B cell (primary cell): ENCODE measurements at regions not wholly inside any gene's neighbourhood (a gene's known extent, or its start where the extent isn't known, plus 50 kb on each side); places are given as distances from the start of the nearest gene placed in this dataset.

ENCODE experiments used
- ATAC-seq: fragments of 200-7000 bp; cut with Tn5 transposase; one replicate; pipeline ENCODE4 v1.10.0; 2021; ENCODE audit warnings: low read depth, mild to moderate bottlenecking, moderate number of reproducible peaks, moderate library complexity
- CTCF ChIA-PET: fragments of 350-600 bp; sonication (Branson Sonifier 250); formaldehyde crosslinking; loops from one replicate; lab custom pipeline; 2021; ENCODE audit warnings: antibody characterized with exemption, inconsistent platforms; lab: Charles Lee
- POLR2A ChIA-PET: fragments of 350-600 bp; sonication (Branson Sonifier 250); formaldehyde crosslinking; loops from one replicate; lab custom pipeline; 2021; ENCODE audit warnings: antibody characterized with exemption; lab: Charles Lee
- DNase-seq: peaks from one replicate; pipeline ENCODE4 v3.0.0; 2013
- H2AFZ ChIP-seq: 2 replicates; pipeline ENCODE4 v1.6.1; 2012; ENCODE audit warnings: mild to moderate bottlenecking, low read depth, low read length; ENCODE audit not compliant: insufficient read depth, poor library complexity, severe bottlenecking
- H3K27ac ChIP-seq, 2 donors: 1 replicate in 1 of 2; 2 replicates in 1 of 2; pipeline ENCODE4 v1.5.1; 2012 to 2013; ENCODE audit warnings: low read length in 2 of 2, mild to moderate bottlenecking in 2 of 2, moderate library complexity in 1 of 2
- H3K27me3 ChIP-seq, 4 experiments: fragments of 200-600 bp in 1 of 4; sonication (generic) in 1 of 4; replicated peaks in 1 of 4; 1 replicate in 2 of 4; 2 replicates in 2 of 4; pipeline versions ENCODE4 v1.6.1 to v1.7.0; 2013 to 2016; ENCODE audit warnings: low read length in 3 of 4, mild to moderate bottlenecking in 2 of 4, mixed read lengths in 1 of 4, moderate library complexity in 1 of 4; ENCODE audit not compliant: insufficient read depth in 4 of 4, control insufficient read depth in 3 of 4; ENCODE audit errors: control extremely low read depth in 1 of 4
- H3K36me3 ChIP-seq, 2 experiments: replicated peaks in 1 of 2; 1 replicate in 1 of 2; 2 replicates in 1 of 2; pipeline versions ENCODE4 v1.6.1 to v1.7.1; 2013; ENCODE audit warnings: low read length in 1 of 2; ENCODE audit not compliant: insufficient read depth in 2 of 2, control insufficient read depth in 1 of 2; ENCODE audit errors: control extremely low read depth in 1 of 2, extremely low read depth in 1 of 2
- H3K4me1 ChIP-seq, 2 donors: fragments of 200-600 bp in 1 of 2; sonication (generic) in 1 of 2; 1 replicate in 1 of 2; 2 replicates in 1 of 2; pipeline versions ENCODE4 v1.5.1 to v1.6.1; 2013 to 2017; ENCODE audit warnings: low read length in 2 of 2; ENCODE audit not compliant: control insufficient read depth in 2 of 2, insufficient read depth in 2 of 2
- H3K4me2 ChIP-seq: replicated peaks from 2 replicates; pipeline ENCODE3; 2012; ENCODE audit warnings: mild to moderate bottlenecking, low read depth, low read length; ENCODE audit not compliant: poor library complexity, severe bottlenecking
- H3K4me3 ChIP-seq, 5 experiments: fragments of 200-600 bp in 1 of 5; sonication (generic) in 1 of 5; 1 replicate in 3 of 5; 2 replicates in 2 of 5; pipeline versions ENCODE4 v1.5.1 to v1.7.0; 2011 to 2016; ENCODE audit warnings: low read length in 4 of 5, mild to moderate bottlenecking in 4 of 5, low read depth in 2 of 5, control low read depth in 1 of 5, moderate library complexity in 1 of 5; ENCODE audit not compliant: insufficient read depth in 1 of 5; ENCODE audit errors: control extremely low read depth in 1 of 5, extremely low read depth in 1 of 5
- H3K79me2 ChIP-seq: fragments of 200-600 bp; sonication (generic); one replicate; pipeline ENCODE4 v1.6.0; 2016; ENCODE audit warnings: low read length; ENCODE audit not compliant: control insufficient read depth, insufficient read depth
- H3K9ac ChIP-seq: fragments of 200-600 bp; sonication (generic); 2 replicates; pipeline ENCODE4 v1.6.1; 2017; ENCODE audit warnings: mild to moderate bottlenecking, low read length, moderate library complexity
- H3K9me3 ChIP-seq, 3 donors: one replicate each; pipeline versions ENCODE4 v1.6.1 to v1.7.1; 2013; ENCODE audit warnings: low read length in 2 of 3; ENCODE audit not compliant: control insufficient read depth in 2 of 3, insufficient read depth in 1 of 3; ENCODE audit errors: control extremely low read depth in 1 of 3
- H4K20me1 ChIP-seq: 2 replicates; pipeline ENCODE4 v1.6.0; 2012; ENCODE audit warnings: mild to moderate bottlenecking, low read length; ENCODE audit not compliant: insufficient read depth, control insufficient read depth, poor library complexity, severe bottlenecking
- H3K27ac Mint-ChIP-seq: one replicate; pipeline ENCODE4 v1.8.0; 2021; ENCODE audit warnings: mixed read lengths
- H3K27me3 Mint-ChIP-seq: one replicate; pipeline ENCODE4 v1.8.0; 2021; ENCODE audit warnings: mixed read lengths
- H3K4me1 Mint-ChIP-seq: one replicate; pipeline ENCODE4 v1.8.0; 2021; ENCODE audit warnings: mixed read lengths
- H3K4me3 Mint-ChIP-seq: one replicate; pipeline ENCODE4 v1.8.0; 2021; ENCODE audit warnings: mixed read lengths
- H3K9me3 Mint-ChIP-seq: one replicate; pipeline ENCODE4 v1.8.0; 2022; ENCODE audit warnings: mixed read lengths; ENCODE audit not compliant: insufficient read depth
- CTCF ChIP-seq: fragments of 200-600 bp; IDR thresholded peaks from one replicate; pipeline ENCODE4 v1.8.0; 2022; ENCODE audit warnings: antibody characterized with exemption, mild to moderate bottlenecking
- EZH2 ChIP-seq: IDR thresholded peaks from 2 replicates; pipeline ENCODE4 v1.6.1; 2012; ENCODE audit warnings: borderline replicate concordance, low read depth, mild to moderate bottlenecking, moderate library complexity, low read length; ENCODE audit not compliant: insufficient read depth, poor library complexity, severe bottlenecking
- WGBS: methylation state at CpG from one replicate; pipeline ENCODE4 v1.1.5; 2013; ENCODE audit warnings: missing lambda C conversion rate; ENCODE audit not compliant: insufficient coverage; 5-methylcytosine and 5-hydroxymethylcytosine counted together
- intact Hi-C: fragments of 100-400 bp; cut with micrococcal nuclease; formaldehyde crosslinking; loops from one replicate; pipeline ENCODE4 v1.10.0; 2022

DNA sequence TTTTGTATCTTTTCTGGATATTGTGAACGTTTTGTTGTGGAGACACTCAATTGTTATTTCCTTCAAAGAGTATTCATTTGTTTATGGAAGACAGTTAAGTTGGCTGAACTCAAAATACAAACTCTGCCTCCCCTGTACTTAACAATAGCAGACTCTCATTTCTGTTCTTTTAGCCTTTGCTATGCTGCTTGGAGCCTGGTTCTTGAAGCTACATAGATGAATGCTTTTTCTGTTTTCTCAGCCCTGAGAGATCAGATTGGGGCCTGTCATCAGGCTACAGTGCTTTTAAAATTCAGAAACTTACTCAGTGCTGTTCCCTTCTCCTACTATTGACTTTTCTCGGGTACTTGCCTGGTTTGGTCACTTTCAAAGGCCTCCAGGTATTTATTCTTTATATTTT lies 215.7 kb upstream of the LYPLAL1 start:
- Mint-ChIP-seq H3K27ac (no peak overlapping the region), H3K9me3 (no peaks in the 10 kb centered on the region), H3K4me3 (no peak overlapping the region), H3K27me3 (no peaks in the 10 kb centered on the region), H3K4me1 (no peaks in the 10 kb centered on the region)
- Histone ChIP-seq H3K79me2 (no peaks in the 10 kb centered on the region), H3K9me3 (no peaks in the 10 kb centered on the region), H3K9ac (no peak overlapping the region), H3K36me3 (no peaks in the 10 kb centered on the region), H4K20me1 (no peaks in the 10 kb centered on the region), H3K27ac (no peak overlapping the region), H3K4me3 (no peak overlapping the region), H3K4me2 (no peak overlapping the region), H2AFZ (no peak overlapping the region), H3K27me3 (peaks cover 0 to 4% (median 0%) of the 10 kb centered on the region in 4 experiments), H3K4me1 (no peaks in the 10 kb centered on the region)
- no peak for DNase-seq
- CTCF ChIA-PET, result no interaction called here
- POLR2A ChIA-PET, result no interaction called here
- ATAC-seq, result no peak
- intact Hi-C loops, result no loop called here
- no peak for TF ChIP-seq EZH2
- TF ChIP-seq CTCF, result no peak
- WGBS, result no CpG with 5 or more reads among the region's 2 CpGs

DNA sequence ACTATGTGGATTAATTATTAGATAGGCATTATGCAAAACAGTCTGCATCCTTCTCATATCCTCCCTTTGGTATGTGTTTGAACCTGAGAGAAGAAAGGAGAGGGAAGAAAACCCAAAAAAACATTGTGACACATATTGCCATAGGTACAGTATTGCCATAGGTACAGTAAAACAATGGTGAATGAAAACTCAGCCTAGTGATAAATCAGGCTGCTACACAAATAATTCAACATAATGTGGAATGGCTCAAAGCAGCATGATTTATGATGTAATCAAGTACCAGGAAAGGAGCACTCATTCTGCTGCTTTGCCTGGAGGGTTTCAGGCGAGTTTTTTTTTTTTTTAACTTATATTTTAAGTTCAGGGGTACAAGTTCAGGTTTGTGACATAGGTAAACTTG lies 213.9 kb upstream of the LYPLAL1 start:
- Mint-ChIP-seq H3K27ac (no peak overlapping the region), H3K27me3 (no peaks in the 10 kb centered on the region), H3K4me3 (no peak overlapping the region), H3K9me3 (no peaks in the 10 kb centered on the region), H3K4me1 (no peaks in the 10 kb centered on the region)
- no peak for ATAC-seq
- Histone ChIP-seq H3K4me2 (no peak overlapping the region), H3K27me3 (peaks cover 0 to 4% (median 0%) of the 10 kb centered on the region in 4 experiments), H2AFZ (no peak overlapping the region), H3K9ac (no peak overlapping the region), H3K27ac (no peak overlapping the region), H3K4me3 (no peak overlapping the region), H3K9me3 (no peaks in the 10 kb centered on the region), H3K4me1 (no peaks in the 10 kb centered on the region), H4K20me1 (no peaks in the 10 kb centered on the region), H3K36me3 (no peaks in the 10 kb centered on the region), H3K79me2 (no peaks in the 10 kb centered on the region)
- DNase-seq, result no peak
- WGBS, result no CpG with 5 or more reads among the region's 1 CpG
- intact Hi-C loops, result no loop called here
- TF ChIP-seq CTCF, result no peak
- no peak for TF ChIP-seq EZH2
- ChIA-PET CTCF (no interaction called here), POLR2A (no interaction called here)
